ENCODE measurements at regions not wholly inside any gene's neighbourhood (a gene's known extent, or its start where the extent isn't known, plus 50 kb on each side); places are given as distances from the start of the nearest gene placed in this dataset.

GRCh38 chr21:22889445-22889844 is 1891.2 kb downstream of the NCAM2 start:
- no peak for TF ChIP-seq CTCF (IDR thresholded peaks at IDR 0.05)
- no peak for DNase-seq (ENCODE audit: low spot score)
- no peak overlapping the region for H3K4me3 ChIP-seq
- H3K27ac ChIP-seq: no peak overlapping the region

GRCh38 chr21:22890656-22891055 is 1892.4 kb downstream of the NCAM2 start:
- no peak overlapping the region for H3K4me3 ChIP-seq
- DNase-seq (ENCODE audit: low spot score): no peak
- TF ChIP-seq CTCF (IDR thresholded peaks at IDR 0.05): no peak
- no peak overlapping the region for H3K27ac ChIP-seq

DNA sequence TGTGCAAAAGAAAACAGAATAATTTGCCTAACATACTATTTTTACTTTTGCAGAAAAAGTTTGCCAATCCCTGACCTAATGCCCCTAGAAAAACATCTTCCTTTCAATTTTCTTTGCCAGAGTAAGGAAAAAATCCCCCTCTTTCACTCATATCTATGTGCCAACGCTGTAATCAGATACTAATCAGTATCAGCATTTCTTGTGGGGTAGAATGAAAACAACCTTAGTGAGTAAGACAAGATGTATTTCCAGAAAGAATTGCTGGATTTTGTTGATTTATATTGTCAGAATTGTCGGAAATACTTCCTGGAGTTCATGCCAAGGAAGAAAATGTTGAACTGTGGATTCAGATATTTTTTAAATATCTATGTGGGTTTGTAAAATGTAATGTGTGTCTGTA is 1893.8 kb downstream of the NCAM2 start:
- no peak overlapping the region for H3K27ac ChIP-seq
- H3K4me3 ChIP-seq: no peak overlapping the region
- TF ChIP-seq CTCF (IDR thresholded peaks at IDR 0.05): no peak
- DNase-seq (ENCODE audit: low spot score): no peak

- no peak overlapping the region for H3K4me3 ChIP-seq
- TF ChIP-seq CTCF (IDR thresholded peaks at IDR 0.05): no peak
- no peak for DNase-seq (ENCODE audit: low spot score)
- no peak overlapping the region for H3K27ac ChIP-seq
Observed at GRCh38 chr21:22892740-22893139, 1894.5 kb downstream of the NCAM2 start.

DNA sequence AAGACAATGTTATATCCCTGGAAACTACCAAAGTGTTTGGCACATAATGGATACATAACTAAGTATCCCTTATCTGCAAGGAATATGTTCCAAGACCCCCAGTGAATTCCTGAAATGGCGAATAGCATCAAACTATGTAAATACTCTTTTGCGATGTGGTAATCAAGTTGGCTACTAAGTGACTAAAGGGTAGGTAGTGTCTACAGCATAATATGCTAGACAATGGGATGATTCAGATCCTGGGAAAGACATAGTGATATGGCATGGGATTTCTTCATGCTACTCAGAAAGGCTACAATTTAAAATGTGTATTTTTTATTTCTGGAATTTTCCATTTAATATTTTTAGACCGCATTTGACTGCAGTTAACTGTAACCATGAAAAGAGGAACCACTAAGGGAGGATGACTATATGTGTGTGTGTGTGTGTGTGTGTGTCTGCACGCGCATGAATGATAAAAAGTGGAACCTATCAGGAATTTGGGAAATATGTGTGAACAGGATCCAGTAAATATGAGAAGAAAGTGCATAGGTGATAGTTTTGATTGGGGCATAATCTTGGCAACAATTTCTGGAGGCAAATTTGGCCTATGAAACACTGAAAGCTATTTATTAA is 1899.9 kb downstream of the NCAM2 start:
- Histone ChIP-seq H3K27ac (no peak overlapping the region), H3K4me3 (no peak overlapping the region)
- no peak for TF ChIP-seq CTCF (IDR thresholded peaks at IDR 0.05)
- no peak for DNase-seq (ENCODE audit: low spot score)

- Histone ChIP-seq H3K27ac (no peak overlapping the region), H3K4me3 (no peak overlapping the region)
- TF ChIP-seq CTCF (IDR thresholded peaks at IDR 0.05): no peak
- DNase-seq (ENCODE audit: low spot score): no peak
Observed at GRCh38 chr21:22900490-22900889, 1902.3 kb downstream of the NCAM2 start.

GRCh38 chr21:22903851-22904250 is 1905.6 kb downstream of the NCAM2 start:
- H3K27ac ChIP-seq: no peak overlapping the region
- TF ChIP-seq CTCF (IDR thresholded peaks at IDR 0.05): no peak
- no peak for DNase-seq (ENCODE audit: low spot score)
- H3K4me3 ChIP-seq: no peak overlapping the region

All from coronary artery (tissue), 2 donors.